Gastroesophageal sphincter (tissue), 4 donors: ENCODE measurements at regions not wholly inside any gene's neighbourhood (a gene's known extent, or its start where the extent isn't known, plus 50 kb on each side); places are given as distances from the start of the nearest gene placed in this dataset.

Source experiments
- ATAC-seq: fragments of 150-250 bp; one replicate; pipeline ENCODE4 v1.9.1; 2016; ENCODE audit warnings: mild to moderate bottlenecking, moderate library complexity
- H3K27ac ChIP-seq, 4 donors: fragments of 200-600 bp; sonication (generic) in 3 of 4; 1 replicate in 3 of 4; 2 replicates in 1 of 4; pipeline ENCODE4 v1.5.1; 2016 to 2019
- H3K27me3 ChIP-seq: fragments of 200-600 bp; sonication (generic); one replicate; pipeline ENCODE4 v1.5.1; 2019
- H3K36me3 ChIP-seq, 2 donors: fragments of 200-600 bp; sonication (generic); one replicate each; pipeline ENCODE4 v1.5.1; 2019; ENCODE audit warnings: control low read depth in 1 of 2
- H3K4me1 ChIP-seq, 3 donors: fragments of 200-600 bp; sonication (generic); 1 replicate in 2 of 3; 2 replicates in 1 of 3; pipeline ENCODE4 v1.5.1; 2016 to 2019; ENCODE audit warnings: control low read depth in 2 of 3
- H3K4me3 ChIP-seq, 2 donors: fragments of 200-600 bp; sonication (generic); one replicate each; pipeline ENCODE4 v1.5.1; 2019; ENCODE audit warnings: mild to moderate bottlenecking in 1 of 2, moderate library complexity in 1 of 2
- H3K9me3 ChIP-seq, 3 donors: fragments of 200-600 bp; sonication (generic); one replicate each; pipeline ENCODE4 v1.5.1; 2017 to 2019; ENCODE audit warnings: control low read depth in 2 of 3
- EP300 ChIP-seq: sonication (generic); formaldehyde crosslinking; IDR thresholded peaks from one replicate; pipeline ENCODE4 v1.6.1; 2017; ENCODE audit warnings: antibody characterized with exemption, mild to moderate bottlenecking
- POLR2A ChIP-seq, 2 donors: fragments of 450-650 bp; IDR thresholded peaks; one replicate each; pipeline ENCODE4 v1.6.1; 2017; ENCODE audit warnings: antibody characterized with exemption in 2 of 2, mild to moderate bottlenecking in 2 of 2, moderate library complexity in 1 of 2
- POLR2AphosphoS5 ChIP-seq: sonication (generic); formaldehyde crosslinking; IDR thresholded peaks from one replicate; pipeline ENCODE4 v1.6.1; 2017; ENCODE audit warnings: antibody characterized with exemption
- WGBS, 2 donors: methylation state at CpG; one replicate each; pipeline ENCODE4 v1.1.5; 2018; ENCODE audit warnings: low coverage in 1 of 2; 5-methylcytosine and 5-hydroxymethylcytosine counted together
- TF ChIP-seq, protein P1 (sequence below), 4 experiments: fragments of 200-600 bp in 2 of 4; fragments of 450-650 bp in 2 of 4; sonication (generic) in 1 of 4; IDR thresholded peaks; one replicate each; pipeline ENCODE4 v1.5.1; 2017 to 2019; ENCODE audit warnings: antibody characterized with exemption in 4 of 4, mild to moderate bottlenecking in 2 of 4, moderate library complexity in 2 of 4

DNA sequence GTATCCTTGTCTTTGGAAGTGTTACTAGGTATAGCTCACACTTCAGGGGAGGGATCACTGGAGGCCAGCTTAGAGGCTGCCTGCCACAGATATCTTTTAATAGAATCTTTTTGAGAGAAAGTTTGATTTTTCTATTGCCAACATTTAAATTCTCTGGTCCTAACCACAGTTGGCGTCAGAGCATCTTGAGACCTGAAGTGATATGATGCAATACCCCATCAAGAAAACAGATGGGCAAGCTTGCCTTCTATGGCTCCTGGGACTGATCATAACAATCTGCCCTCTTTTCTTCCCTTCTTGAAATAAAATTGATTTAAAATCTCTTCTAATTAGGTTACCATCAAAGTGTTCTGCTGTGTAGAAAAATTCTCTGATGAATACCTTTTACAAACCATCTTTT is 105.5 kb upstream of the ACKR3 start:
- 100% methylated on average over 1 of the region's 1 CpG for WGBS, 2 donors
- no peaks in the 10 kb centered on the region for H3K4me1 ChIP-seq
- no peak for ATAC-seq
- no peak overlapping the region for H3K27ac ChIP-seq
- peaks cover 0 to 31% (median 0%) of the 10 kb centered on the region in 3 donors for H3K9me3 ChIP-seq
- TF ChIP-seq, protein P1, sequence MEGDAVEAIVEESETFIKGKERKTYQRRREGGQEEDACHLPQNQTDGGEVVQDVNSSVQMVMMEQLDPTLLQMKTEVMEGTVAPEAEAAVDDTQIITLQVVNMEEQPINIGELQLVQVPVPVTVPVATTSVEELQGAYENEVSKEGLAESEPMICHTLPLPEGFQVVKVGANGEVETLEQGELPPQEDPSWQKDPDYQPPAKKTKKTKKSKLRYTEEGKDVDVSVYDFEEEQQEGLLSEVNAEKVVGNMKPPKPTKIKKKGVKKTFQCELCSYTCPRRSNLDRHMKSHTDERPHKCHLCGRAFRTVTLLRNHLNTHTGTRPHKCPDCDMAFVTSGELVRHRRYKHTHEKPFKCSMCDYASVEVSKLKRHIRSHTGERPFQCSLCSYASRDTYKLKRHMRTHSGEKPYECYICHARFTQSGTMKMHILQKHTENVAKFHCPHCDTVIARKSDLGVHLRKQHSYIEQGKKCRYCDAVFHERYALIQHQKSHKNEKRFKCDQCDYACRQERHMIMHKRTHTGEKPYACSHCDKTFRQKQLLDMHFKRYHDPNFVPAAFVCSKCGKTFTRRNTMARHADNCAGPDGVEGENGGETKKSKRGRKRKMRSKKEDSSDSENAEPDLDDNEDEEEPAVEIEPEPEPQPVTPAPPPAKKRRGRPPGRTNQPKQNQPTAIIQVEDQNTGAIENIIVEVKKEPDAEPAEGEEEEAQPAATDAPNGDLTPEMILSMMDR (IDR thresholded peaks at IDR 0.05): no peak
- no peak for TF ChIP-seq POLR2A (IDR thresholded peaks at IDR 0.05)
- no peak overlapping the region for H3K4me3 ChIP-seq
- H3K27me3 ChIP-seq: no peaks in the 10 kb centered on the region
- peaks cover 0 to 5% of the 10 kb centered on the region in 2 donors for H3K36me3 ChIP-seq

DNA sequence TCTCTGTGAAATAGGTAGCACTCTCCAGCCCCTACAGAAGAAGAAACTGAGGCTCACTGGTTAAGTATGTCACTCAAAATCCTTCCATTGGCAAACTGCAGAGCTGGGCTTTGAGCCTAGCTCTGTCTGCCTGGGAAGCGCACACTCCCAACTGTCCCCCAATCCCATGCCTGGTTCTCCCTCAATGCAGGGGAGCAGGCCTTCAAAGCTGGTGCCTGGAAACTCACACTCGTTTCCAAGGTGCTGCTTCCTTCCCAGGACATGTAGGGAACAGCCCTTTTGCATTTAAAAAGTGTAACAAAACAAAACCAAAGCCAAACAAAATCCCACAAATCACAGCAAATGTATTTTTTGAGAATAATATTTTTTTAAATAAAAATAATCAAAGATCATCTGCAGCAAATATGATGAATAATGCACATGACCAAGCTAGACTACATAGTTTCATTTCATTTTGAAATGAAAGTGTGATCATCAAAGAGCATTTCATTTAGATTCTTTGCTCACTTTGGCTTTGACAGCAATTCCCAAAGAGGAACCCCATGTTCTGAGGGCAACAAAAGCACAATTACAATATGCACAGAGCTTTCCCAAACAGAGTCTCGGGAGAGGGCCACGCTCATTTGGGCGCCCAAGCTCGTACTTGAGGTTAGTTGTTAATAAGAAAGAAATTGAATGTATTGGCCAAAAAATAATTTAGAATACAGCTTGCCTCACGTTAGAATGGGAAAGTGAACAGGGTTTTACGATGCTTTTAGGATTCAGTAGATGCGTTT is 96.7 kb upstream of the ACKR3 start:
- Histone ChIP-seq H3K4me1 (no peaks in the 10 kb centered on the region), H3K4me3 (no peak overlapping the region), H3K27ac (no peak overlapping the region), H3K27me3 (no peaks in the 10 kb centered on the region), H3K9me3 (no peaks in the 10 kb centered on the region), H3K36me3 (no peaks in the 10 kb centered on the region)
- no peak for ATAC-seq
- TF ChIP-seq POLR2A (IDR thresholded peaks at IDR 0.05) (no peak), POLR2AphosphoS5 (no peak), EP300 (no peak)
- TF ChIP-seq, protein P1 (IDR thresholded peaks at IDR 0.05): no peak
- WGBS, 2 donors: 71 to 94% methylated on average over 7 to 8 of the region's 9 CpGs

DNA sequence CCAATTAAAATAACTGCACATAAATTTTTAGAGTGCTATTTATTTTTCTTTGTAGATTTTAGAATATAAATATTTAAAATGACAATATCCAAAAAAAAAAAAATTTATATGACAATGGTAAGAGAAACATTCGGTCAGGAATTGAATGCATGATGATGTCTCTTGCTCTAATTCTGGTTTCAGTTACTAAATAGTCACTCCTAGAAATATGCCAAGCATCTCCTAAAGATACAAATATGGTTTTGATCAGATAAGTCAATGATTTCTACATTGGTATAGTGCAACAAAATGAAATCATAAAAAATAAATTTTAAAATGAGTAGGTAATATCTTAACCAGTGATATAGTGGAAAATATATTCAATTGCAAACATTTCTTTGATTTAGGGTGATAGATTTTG is 95.9 kb upstream of the ACKR3 start:
- H3K4me1 ChIP-seq: no peaks in the 10 kb centered on the region
- H3K27me3 ChIP-seq: no peaks in the 10 kb centered on the region
- H3K27ac ChIP-seq: no peak overlapping the region
- H3K9me3 ChIP-seq: peaks cover 0 to under 1% (median 0%) of the 10 kb centered on the region in 3 donors
- ATAC-seq: no peak
- WGBS, 2 donors: 56 to 67% methylated on average over 1 of the region's 1 CpG
- no peaks in the 10 kb centered on the region for H3K36me3 ChIP-seq
- TF ChIP-seq, protein P1 (IDR thresholded peaks at IDR 0.05): no peak
- TF ChIP-seq POLR2AphosphoS5 (no peak), POLR2A (IDR thresholded peaks at IDR 0.05) (no peak), EP300 (no peak)
- no peak overlapping the region for H3K4me3 ChIP-seq

DNA sequence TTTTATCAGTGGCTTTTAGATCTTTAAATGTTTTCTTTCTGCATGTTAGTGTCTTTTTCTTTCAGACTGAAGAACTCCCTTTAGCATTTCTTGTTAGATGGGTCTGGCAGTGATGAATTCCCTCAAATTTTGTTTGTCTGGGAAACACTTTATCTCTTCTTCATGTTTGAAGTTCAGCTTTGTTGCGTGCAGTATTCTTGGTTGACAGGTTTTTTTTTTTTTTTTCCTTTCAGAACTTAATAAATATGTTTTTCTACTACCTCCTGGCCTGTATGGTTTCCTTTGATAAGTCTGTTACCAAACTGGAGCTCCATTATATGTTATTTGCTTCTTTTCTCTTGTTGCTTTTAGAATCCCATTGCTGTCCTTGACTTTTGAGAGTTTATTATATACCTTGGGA is 89.8 kb upstream of the ACKR3 start:
- Histone ChIP-seq H3K4me3 (no peak overlapping the region), H3K36me3 (no peaks in the 10 kb centered on the region), H3K4me1 (no peaks in the 10 kb centered on the region), H3K27me3 (no peaks in the 10 kb centered on the region), H3K9me3 (peaks cover 0 to 27% (median 2%) of the 10 kb centered on the region in 3 donors), H3K27ac (no peak overlapping the region)
- WGBS, 2 donors: 100% methylated on average over 1 of the region's 1 CpG; no CpG with 5 or more reads in 1 of the 2 donors
- no peak for ATAC-seq
- TF ChIP-seq POLR2A (IDR thresholded peaks at IDR 0.05): no peak

DNA sequence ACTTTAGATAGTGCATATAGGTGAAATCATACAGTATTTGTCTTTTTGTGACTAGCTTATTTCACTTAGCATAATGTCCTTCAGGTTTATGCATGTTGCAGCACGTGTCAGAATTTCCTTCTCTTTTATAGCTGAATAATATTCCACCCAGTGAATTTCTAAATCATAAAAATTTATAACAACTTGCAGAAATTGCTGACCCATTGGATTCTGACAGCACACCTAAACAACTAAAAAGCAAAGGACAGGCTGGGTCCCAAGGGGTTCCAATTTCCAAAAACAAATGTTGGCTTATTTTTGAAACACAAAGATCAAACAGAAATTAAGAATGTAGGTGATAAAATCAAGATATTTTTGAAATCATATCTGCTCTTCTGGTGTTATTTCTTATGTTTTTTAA is 86.5 kb upstream of the ACKR3 start:
- H3K4me1 ChIP-seq: no peaks in the 10 kb centered on the region
- H3K27ac ChIP-seq: no peak overlapping the region
- 89 to 100% methylated on average over 1 of the region's 1 CpG for WGBS, 2 donors
- H3K9me3 ChIP-seq: peaks cover 0 to 27% (median 2%) of the 10 kb centered on the region in 3 donors
- TF ChIP-seq EP300 (no peak), POLR2A (IDR thresholded peaks at IDR 0.05) (no peak), POLR2AphosphoS5 (no peak)
- TF ChIP-seq, protein P1 (IDR thresholded peaks at IDR 0.05): no peak
- no peak overlapping the region for H3K4me3 ChIP-seq
- H3K27me3 ChIP-seq: no peaks in the 10 kb centered on the region
- ATAC-seq: no peak
- H3K36me3 ChIP-seq: no peaks in the 10 kb centered on the region
